GM23248 (cell line): ENCODE measurements at regions not wholly inside any gene's neighbourhood (a gene's known extent, or its start where the extent isn't known, plus 50 kb on each side); places are given as distances from the start of the nearest gene placed in this dataset.

ENCODE experiments used
- EZH2 ChIP-seq: fragments of 200-600 bp; sonication (generic); IDR thresholded peaks from 2 replicates; pipeline ENCODE4 v1.6.1; 2018; ENCODE audit warnings: antibody characterized with exemption, mild to moderate bottlenecking; ENCODE audit not compliant: insufficient read depth, poor library complexity, severe bottlenecking
- EZH2phosphoT487 ChIP-seq: fragments of 200-600 bp; sonication (generic); IDR thresholded peaks from 2 replicates; pipeline ENCODE4 v1.6.1; 2018; ENCODE audit warnings: antibody characterized with exemption, moderate library complexity, mild to moderate bottlenecking, low read depth; ENCODE audit not compliant: insufficient read depth

DNA sequence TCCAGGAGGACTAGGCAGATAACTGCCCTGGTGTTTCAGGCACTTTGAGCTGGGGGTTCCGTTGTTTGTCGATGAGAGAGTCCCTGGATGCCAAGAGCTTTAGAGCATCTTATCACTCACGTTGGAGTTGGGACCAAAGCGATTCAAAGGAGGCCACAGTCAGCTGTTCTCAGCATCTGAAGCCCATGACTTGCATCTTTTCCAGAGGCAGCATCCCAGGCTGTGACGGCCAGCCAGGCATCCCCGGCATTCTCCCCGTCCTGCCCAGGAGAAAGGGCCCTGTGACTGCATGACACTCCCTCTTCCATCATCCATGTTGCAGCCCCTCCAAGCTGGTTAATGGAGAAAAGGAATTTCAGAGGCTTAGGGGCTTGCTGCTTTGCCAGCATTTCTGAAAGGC is 520.3 kb downstream of the CDH26 start:
- TF ChIP-seq EZH2, result no peak
- no peak for TF ChIP-seq EZH2phosphoT487
